GM12872 (cell line): ENCODE measurements at regions not wholly inside any gene's neighbourhood (a gene's known extent, or its start where the extent isn't known, plus 50 kb on each side); places are given as distances from the start of the nearest gene placed in this dataset.

Source experiments
- CTCF ChIP-seq: IDR thresholded peaks from 3 replicates; pipeline ENCODE4 v1.5.1; 2011; ENCODE audit warnings: low read depth, mild to moderate bottlenecking, low read length, moderate library complexity; ENCODE audit not compliant: insufficient read depth

- TF ChIP-seq CTCF = no peak
Observed at GRCh38 chr18:78528411-78529258, 451.0 kb upstream of the SALL3 start.

GRCh38 chr18:78531637-78532036 is 448.0 kb upstream of the SALL3 start:
- TF ChIP-seq CTCF = no peak

- TF ChIP-seq CTCF = no peak
Observed at GRCh38 chr18:78538669-78539440, 440.8 kb upstream of the SALL3 start.

GRCh38 chr18:78540636-78541529 is 438.7 kb upstream of the SALL3 start:
- TF ChIP-seq CTCF = no peak

- no peak for TF ChIP-seq CTCF
Observed at GRCh38 chr18:78542204-78542603, 437.4 kb upstream of the SALL3 start.

GRCh38 chr18:78543201-78543725 is 436.4 kb upstream of the SALL3 start:
- no peak for TF ChIP-seq CTCF
